Hepatocyte (in vitro differentiated cells): ENCODE measurements at regions not wholly inside any gene's neighbourhood (a gene's known extent, or its start where the extent isn't known, plus 50 kb on each side); places are given as distances from the start of the nearest gene placed in this dataset.

ENCODE experiments used
- DNase-seq: peaks from one replicate; pipeline ENCODE4 v3.0.0-alpha.2; 2016; ENCODE audit warnings: low spot score
- H2AFZ ChIP-seq: fragments of 200-600 bp; sonication (generic); 2 replicates; pipeline ENCODE4 v1.6.0; 2016; ENCODE audit warnings: antibody characterized with exemption, mild to moderate bottlenecking
- H3K27ac ChIP-seq: fragments of 200-600 bp; sonication (generic); 2 replicates; pipeline ENCODE4 v1.5.1; 2016; ENCODE audit warnings: mild to moderate bottlenecking
- H3K27me3 ChIP-seq: fragments of 200-600 bp; sonication (generic); 2 replicates; pipeline ENCODE4 v1.6.1; 2016
- H3K36me3 ChIP-seq: fragments of 200-600 bp; sonication (generic); replicated peaks from 2 replicates; pipeline ENCODE4 v1.5.1; 2016; ENCODE audit warnings: low read depth; ENCODE audit not compliant: insufficient read depth
- H3K4me1 ChIP-seq: fragments of 200-600 bp; sonication (generic); 2 replicates; pipeline ENCODE4 v1.5.1; 2016; ENCODE audit warnings: mild to moderate bottlenecking, moderate library complexity; ENCODE audit not compliant: insufficient read depth
- H3K4me2 ChIP-seq: fragments of 200-600 bp; sonication (generic); 2 replicates; pipeline ENCODE4 v1.6.0; 2016
- H3K4me3 ChIP-seq: fragments of 200-600 bp; sonication (generic); 2 replicates; pipeline ENCODE4 v1.5.1; 2016; ENCODE audit warnings: mild to moderate bottlenecking
- H3K79me2 ChIP-seq: fragments of 200-600 bp; sonication (generic); 2 replicates; pipeline ENCODE4 v1.6.0; 2017; ENCODE audit warnings: mild to moderate bottlenecking
- H3K9me2 ChIP-seq: fragments of 200-600 bp; sonication (generic); replicated peaks from 2 replicates; pipeline ENCODE4 v1.6.0; 2017; ENCODE audit warnings: mild to moderate bottlenecking; ENCODE audit not compliant: insufficient read depth
- H3K9me3 ChIP-seq: fragments of 200-600 bp; sonication (generic); 2 replicates; pipeline ENCODE4 v1.5.1; 2016; ENCODE audit warnings: low read depth, mild to moderate bottlenecking
- H4K20me1 ChIP-seq: fragments of 200-600 bp; sonication (generic); 2 replicates; pipeline ENCODE4 v1.6.0; 2016; ENCODE audit warnings: mild to moderate bottlenecking; ENCODE audit not compliant: insufficient read depth, poor library complexity, severe bottlenecking
- CTCF ChIP-seq: fragments of 200-600 bp; sonication (generic); IDR thresholded peaks from 2 replicates; pipeline ENCODE4 v1.5.1; 2016; ENCODE audit warnings: antibody characterized with exemption, mild to moderate bottlenecking; ENCODE audit not compliant: poor library complexity
- EZH2 ChIP-seq: fragments of 200-600 bp; sonication (generic); IDR thresholded peaks from 2 replicates; pipeline ENCODE4 v1.6.1; 2016; ENCODE audit warnings: antibody characterized with exemption, mild to moderate bottlenecking, borderline replicate concordance
- EZH2phosphoT487 ChIP-seq: fragments of 200-600 bp; sonication (generic); IDR thresholded peaks from one replicate; pipeline ENCODE4 v1.6.1; 2018; ENCODE audit warnings: antibody characterized with exemption, mild to moderate bottlenecking, low read depth, moderate library complexity; ENCODE audit not compliant: unreplicated experiment, severe bottlenecking
- WGBS: methylation state at CpG from one replicate; pipeline ENCODE4 v1.1.6; 2016; ENCODE audit warnings: low lambda C conversion rate; ENCODE audit errors: missing lambda C conversion rate; 5-methylcytosine and 5-hydroxymethylcytosine counted together

- Histone ChIP-seq H2AFZ (no peak overlapping the region), H4K20me1 (no peaks in the 10 kb centered on the region), H3K4me2 (no peak overlapping the region), H3K4me3 (no peak overlapping the region), H3K9me3 (no peaks in the 10 kb centered on the region), H3K79me2 (no peaks in the 10 kb centered on the region), H3K36me3 (no peaks in the 10 kb centered on the region), H3K27me3 (no peaks in the 10 kb centered on the region), H3K27ac (no peak overlapping the region), H3K4me1 (no peaks in the 10 kb centered on the region), H3K9me2 (no peaks in the 10 kb centered on the region)
- WGBS, result 83% methylated on average over 2 of the region's 2 CpGs
- DNase-seq, result peak; percentile 30
- TF ChIP-seq EZH2 (no peak), EZH2phosphoT487 (no peak), CTCF (no peak)
Observed at GRCh38 chr4:83748711-83749110, 212.8 kb downstream of the GPAT3 start.

- Histone ChIP-seq H2AFZ (no peak overlapping the region), H3K36me3 (no peaks in the 10 kb centered on the region), H3K9me3 (no peaks in the 10 kb centered on the region), H3K9me2 (no peaks in the 10 kb centered on the region), H3K4me3 (no peak overlapping the region), H3K27me3 (no peaks in the 10 kb centered on the region), H4K20me1 (no peaks in the 10 kb centered on the region), H3K4me1 (no peaks in the 10 kb centered on the region), H3K79me2 (no peaks in the 10 kb centered on the region), H3K4me2 (no peak overlapping the region), H3K27ac (no peak overlapping the region)
- WGBS, result 61% methylated on average over 2 of the region's 2 CpGs
- no peak for TF ChIP-seq EZH2
- no peak for TF ChIP-seq CTCF
- TF ChIP-seq EZH2phosphoT487, result no peak
- DNase-seq, result no peak
Observed at GRCh38 chr4:83738895-83739294, 203.0 kb downstream of the GPAT3 start.

- H3K36me3 ChIP-seq, result no peaks in the 10 kb centered on the region
- no peaks in the 10 kb centered on the region for H3K4me1 ChIP-seq
- DNase-seq, result no peak
- no peaks in the 10 kb centered on the region for H4K20me1 ChIP-seq
- TF ChIP-seq EZH2 (no peak), CTCF (no peak), EZH2phosphoT487 (no peak)
- H3K27ac ChIP-seq, result no peak overlapping the region
- no peak overlapping the region for H3K4me2 ChIP-seq
- no peaks in the 10 kb centered on the region for H3K9me3 ChIP-seq
- WGBS, result 66% methylated on average over 3 of the region's 3 CpGs
- H3K9me2 ChIP-seq, result no peaks in the 10 kb centered on the region
- H3K27me3 ChIP-seq, result no peaks in the 10 kb centered on the region
- no peaks in the 10 kb centered on the region for H3K79me2 ChIP-seq
- H3K4me3 ChIP-seq, result no peak overlapping the region
- H2AFZ ChIP-seq, result no peak overlapping the region
Observed at GRCh38 chr4:83734576-83734975, 198.7 kb downstream of the GPAT3 start.

GRCh38 chr4:83732114-83732635 lies 196.3 kb downstream of the GPAT3 start:
- Histone ChIP-seq H3K4me1 (no peaks in the 10 kb centered on the region), H3K36me3 (no peaks in the 10 kb centered on the region), H3K4me2 (no peak overlapping the region), H3K4me3 (no peak overlapping the region), H3K79me2 (no peaks in the 10 kb centered on the region), H2AFZ (no peak overlapping the region), H3K9me2 (no peaks in the 10 kb centered on the region), H3K27ac (no peak overlapping the region), H3K9me3 (no peaks in the 10 kb centered on the region), H4K20me1 (no peaks in the 10 kb centered on the region), H3K27me3 (no peaks in the 10 kb centered on the region)
- no peak for TF ChIP-seq EZH2
- TF ChIP-seq CTCF, result no peak
- no peak for TF ChIP-seq EZH2phosphoT487
- WGBS, result 73% methylated on average over 3 of the region's 3 CpGs
- no peak for DNase-seq
